AG08395 (cell line): ENCODE measurements at regions not wholly inside any gene's neighbourhood (a gene's known extent, or its start where the extent isn't known, plus 50 kb on each side); places are given as distances from the start of the nearest gene placed in this dataset.

Experiments
- DNase-seq: peaks from one replicate; pipeline ENCODE4 v3.0.0; 2012; ENCODE audit warnings: mixed read lengths, low spot score

DNA sequence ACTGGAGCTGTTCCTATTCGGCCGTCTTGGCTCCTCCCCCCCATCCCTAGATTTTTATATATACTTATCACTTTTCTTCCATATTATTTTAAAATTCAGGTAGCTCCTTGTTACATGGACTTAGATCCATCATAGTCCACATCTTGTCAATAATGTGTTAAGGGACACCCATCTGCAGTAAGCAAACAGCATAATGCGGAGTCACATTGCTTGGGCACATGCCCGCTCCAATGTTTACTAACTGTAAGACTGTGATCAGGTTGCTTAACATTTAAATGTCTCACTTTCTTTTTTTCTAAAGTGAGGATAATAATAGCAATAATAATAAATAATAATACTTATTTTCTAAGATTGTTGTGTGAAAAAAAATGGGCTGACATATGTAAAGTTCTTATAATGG is 303.2 kb upstream of the SOX14 start:
- DNase-seq: no peak

GRCh38 chr3:137463131-137463530 is 301.0 kb upstream of the SOX14 start:
- no peak for DNase-seq

DNA sequence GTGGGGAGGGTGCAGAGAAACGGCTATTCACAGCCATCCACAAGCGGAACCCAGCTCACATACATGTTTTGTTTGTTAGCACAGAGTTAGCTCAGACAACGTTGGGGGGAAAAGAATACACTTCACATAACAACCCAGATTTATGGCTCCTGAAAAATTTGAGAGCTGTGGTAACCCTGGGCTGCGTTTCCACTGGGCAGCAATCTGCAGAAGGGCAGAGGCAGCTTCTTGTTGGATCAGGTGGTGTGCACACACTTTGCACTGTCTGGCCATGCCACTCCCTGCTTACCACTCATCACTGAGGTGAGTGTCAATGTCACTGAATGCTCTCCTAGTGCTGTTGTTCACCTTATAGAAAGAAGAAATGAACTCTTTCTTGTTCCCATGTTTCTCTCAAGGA is 299.8 kb upstream of the SOX14 start:
- DNase-seq: no peak

DNA sequence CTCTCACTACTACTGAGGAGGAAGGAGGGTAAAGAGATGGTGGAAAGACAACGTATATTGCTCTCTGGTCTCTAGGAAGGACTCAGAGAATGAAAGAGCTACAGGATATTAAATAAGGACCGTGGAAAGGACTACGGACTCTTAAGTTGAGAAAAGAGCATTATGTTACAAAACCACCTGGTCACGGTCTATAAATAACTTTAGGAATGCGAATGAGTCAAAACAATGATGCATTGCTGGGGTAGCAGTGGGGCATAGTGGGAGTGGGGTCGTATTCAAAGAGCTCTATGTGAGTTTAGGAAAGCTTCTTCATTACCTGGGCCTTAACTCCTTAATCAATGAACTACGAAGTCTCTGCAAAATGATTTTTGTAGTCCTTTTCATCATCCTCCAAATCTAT is 295.7 kb upstream of the SOX14 start:
- no peak for DNase-seq

DNA sequence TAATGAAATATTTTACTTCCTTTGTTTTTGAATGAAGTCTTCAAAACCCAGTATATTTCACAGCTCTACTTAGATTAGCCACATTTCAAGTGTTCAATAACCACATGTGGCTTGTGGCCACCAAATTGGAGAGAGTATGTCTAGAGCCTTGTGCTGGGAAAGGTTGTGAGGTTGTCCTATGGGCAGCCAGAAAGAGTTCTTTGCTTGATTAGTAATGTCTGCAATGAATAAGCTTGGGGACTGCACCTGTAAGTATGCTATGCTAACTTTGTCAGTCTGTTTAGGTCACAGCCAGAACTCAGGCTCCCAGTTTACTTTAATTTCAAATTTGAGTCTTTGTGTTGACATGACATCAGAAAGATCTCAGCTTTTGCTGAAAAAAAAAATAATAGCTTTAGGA is 294.9 kb upstream of the SOX14 start:
- DNase-seq: no peak

DNA sequence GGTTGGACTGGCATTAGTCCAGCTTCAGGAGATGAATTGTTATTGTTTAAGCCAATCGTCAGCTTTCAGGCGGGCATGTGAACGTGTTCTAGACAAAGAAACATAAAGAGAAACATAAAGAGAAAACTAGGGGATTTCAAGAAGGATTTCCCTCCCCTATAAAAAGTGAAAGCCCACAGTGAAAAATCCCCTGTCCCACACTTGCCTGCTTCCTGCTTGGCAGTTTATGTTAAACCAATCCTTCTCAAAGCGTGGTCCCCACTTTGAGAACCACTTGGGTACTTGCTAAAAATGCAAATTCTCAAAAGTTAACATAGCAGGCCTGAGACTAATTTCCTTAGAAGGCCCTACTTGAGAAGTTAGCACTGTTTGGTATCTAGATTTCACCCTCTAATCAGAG is 293.0 kb upstream of the SOX14 start:
- no peak for DNase-seq

GRCh38 chr3:137471558-137472204 is 292.4 kb upstream of the SOX14 start:
- DNase-seq: no peak

GRCh38 chr3:137477614-137478013 is 286.5 kb upstream of the SOX14 start:
- no peak for DNase-seq

DNA sequence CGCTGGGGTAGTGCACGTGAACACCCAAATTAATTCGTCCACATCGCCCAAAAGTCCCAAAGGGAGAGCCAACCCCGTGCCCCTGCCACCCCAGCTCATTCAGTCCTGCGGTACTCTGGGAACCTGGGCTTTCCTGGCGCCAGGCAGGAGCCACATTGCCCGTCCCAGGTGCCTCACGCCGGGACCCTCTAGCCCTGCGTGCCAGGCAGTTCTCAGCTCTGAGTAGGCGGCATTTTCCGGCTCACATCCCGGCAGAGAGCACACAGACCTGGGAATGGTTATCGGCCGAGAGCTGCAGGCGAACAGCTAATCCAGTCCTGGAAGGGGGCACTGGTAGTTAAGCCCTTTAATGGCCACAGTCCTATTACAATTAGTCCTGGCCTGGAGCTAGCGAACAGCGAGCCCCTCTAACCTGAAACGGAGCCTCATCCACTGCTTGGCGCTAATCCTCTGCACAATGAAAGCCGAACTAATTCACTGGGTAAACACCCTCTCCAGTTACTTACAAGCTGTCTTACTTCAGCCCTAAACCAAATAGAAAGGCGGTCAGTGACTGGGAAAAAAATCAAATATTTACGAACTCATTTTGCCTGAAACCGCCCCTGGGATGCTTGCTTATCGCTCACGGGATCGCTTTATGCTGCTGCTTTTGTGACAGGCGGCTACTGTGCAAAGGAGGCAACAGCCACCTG is 254.6 kb upstream of the SOX14 start:
- DNase-seq: no peak

- no peak for DNase-seq
These were observed 252.5 kb upstream of the SOX14 start for GRCh38 chr3:137511655-137512054.

DNA sequence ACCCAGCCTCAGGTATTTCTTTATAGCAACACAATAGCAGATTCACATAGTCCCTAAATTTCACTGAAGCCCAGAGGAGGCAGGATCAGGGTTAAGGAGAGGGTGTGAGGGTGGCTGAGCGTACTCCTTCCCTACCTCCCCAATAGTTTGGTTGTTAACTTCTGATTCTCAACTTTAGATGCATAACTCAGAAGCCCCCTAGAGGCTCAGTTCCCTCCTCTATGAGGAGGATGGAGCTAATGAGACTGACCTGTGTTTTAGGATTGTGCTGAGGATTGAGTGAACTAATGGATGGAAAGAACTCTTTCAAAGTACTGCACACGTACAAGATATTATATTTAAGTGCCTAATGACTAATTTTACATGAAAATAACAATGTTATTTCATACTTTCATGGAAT is 249.3 kb upstream of the SOX14 start:
- no peak for DNase-seq

- DNase-seq: no peak
These were observed 244.5 kb upstream of the SOX14 start for GRCh38 chr3:137519602-137520001.

DNA sequence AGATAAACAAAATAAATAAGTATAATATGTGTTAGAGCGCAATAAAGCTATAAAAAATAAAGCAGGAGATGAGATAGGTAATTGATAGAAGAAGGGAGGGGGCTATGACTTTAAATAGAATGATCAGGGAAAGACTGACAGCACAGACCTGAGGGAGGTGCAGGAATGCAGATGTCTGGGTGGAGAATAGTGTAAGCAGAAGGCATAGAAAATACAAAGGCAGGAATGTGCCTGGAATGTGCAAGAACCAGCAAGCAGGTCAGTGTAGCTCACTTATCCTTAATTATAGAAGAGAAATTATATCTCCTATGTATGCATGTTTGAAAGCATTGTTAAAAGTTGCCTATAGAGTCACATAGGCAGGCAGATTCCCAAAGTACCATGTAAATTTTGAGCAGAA is 239.4 kb upstream of the SOX14 start:
- DNase-seq: no peak

DNA sequence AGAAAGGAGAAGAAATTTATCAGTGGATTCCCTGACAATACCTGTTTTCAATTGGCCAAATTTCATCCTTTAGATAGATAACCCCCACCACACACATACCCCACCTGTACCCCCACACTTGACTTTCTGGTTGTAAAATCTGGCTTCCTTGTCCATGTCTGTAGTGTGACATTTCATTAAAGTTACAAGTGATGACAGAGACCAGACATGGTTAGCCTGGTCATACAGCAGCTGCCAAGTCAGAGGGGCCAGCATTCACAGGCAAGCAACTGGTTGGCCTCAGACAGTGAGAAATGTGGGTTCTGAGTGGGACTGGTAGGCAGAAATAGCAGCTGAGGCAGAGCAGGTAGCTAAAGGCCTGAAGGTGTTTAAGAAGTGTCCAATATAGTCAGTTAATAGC is 238.6 kb upstream of the SOX14 start:
- DNase-seq: no peak

DNA sequence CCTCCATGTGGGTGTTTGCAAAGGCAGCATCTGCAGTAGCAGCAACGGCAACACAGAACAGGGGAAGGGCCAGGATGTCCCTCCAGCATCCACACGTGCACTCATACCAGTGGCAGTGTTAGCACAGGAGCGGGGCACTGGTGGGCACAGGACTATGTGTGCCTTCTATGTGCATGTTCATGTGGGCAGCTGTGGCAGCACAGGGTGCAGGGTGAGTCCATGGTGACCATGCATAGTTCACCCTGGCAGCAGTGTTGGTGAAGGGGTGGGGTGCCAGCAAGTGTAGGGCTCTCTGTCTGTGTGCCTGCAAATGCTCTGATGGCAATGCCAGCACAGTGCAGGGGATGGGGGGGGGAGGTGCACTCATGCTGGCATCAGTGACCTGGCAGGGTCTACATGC is 222.1 kb upstream of the SOX14 start:
- no peak for DNase-seq

DNA sequence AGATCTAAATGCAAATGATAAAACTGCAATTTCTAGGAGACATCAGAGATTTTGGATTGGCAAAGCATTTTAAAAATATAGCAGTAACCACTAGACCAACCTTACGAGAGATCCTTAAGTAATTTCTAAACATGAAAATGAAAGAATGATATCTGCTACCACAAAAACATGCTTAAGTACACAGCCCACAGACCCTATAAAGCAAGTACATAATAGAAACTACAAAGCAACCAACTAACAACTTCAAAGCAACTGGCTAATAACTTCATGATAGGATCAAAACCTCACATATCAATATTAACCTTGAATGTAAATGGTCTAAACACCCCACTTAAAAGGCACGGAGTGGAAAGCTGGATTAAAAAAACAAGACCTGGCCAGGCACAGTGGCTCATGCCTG is 209.9 kb upstream of the SOX14 start:
- no peak for DNase-seq

GRCh38 chr3:137568880-137569279 is 195.2 kb upstream of the SOX14 start:
- DNase-seq: no peak

DNA sequence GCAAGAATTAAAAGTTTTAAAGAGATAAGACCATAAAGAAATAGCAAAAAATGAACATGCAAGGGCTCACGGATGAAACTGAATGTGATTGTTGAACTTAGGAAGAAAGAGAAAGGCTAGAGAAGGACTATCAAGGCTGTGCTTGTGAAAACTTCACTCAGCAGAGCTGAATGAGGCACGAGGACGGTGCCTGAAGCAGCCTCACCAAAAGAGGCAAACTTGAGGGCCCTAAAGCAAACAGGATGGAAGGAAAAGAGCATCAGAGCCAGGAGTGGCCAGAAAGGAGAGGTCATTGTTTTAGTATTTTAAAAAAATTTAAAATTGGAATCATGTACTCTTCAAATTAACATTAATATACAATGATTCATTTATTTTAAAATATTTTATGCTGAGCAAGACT is 191.2 kb upstream of the SOX14 start:
- no peak for DNase-seq

DNA sequence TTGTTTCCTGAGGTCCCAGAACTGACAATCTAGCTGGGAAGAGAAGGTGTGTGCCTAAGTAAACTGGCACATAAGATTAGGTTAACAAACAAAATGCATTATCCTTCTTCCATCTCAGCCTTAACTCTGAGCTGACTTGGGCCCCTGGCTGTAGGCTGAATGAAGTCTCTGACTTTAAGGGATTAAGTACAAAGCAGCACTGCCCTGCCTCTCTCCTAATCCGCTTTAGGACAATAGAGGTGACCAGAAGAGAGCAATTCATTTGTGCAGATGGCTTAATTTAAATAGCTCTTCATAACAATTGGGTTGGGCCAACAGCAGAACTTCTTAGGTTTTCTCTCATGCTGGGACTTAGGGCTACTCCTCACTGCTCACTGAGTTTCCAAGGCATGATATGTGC is 181.6 kb upstream of the SOX14 start:
- DNase-seq: no peak

- DNase-seq: no peak
These were observed 180.9 kb upstream of the SOX14 start for GRCh38 chr3:137583256-137583655.

GRCh38 chr3:137588871-137589270 is 175.2 kb upstream of the SOX14 start:
- DNase-seq: no peak

DNA sequence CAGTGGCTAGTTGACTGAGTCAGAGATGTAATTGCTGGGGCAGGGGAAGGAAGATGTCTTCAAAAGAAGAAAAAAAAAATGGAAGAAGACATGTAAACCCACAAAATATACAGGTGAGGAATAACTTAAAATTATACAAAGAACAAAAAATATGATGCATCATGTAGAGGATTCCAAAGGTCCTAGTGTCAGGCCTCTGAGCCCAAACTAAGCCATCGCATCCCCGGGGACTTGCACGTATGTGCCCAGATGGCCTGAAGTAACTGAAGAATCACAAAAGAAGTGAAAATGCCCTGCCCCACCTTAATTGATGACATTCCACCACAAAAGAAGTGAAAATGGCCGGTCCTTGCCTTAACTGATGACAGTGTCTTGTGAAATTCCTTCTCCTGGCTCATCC is 168.7 kb upstream of the SOX14 start:
- DNase-seq: peak; percentile 2

DNA sequence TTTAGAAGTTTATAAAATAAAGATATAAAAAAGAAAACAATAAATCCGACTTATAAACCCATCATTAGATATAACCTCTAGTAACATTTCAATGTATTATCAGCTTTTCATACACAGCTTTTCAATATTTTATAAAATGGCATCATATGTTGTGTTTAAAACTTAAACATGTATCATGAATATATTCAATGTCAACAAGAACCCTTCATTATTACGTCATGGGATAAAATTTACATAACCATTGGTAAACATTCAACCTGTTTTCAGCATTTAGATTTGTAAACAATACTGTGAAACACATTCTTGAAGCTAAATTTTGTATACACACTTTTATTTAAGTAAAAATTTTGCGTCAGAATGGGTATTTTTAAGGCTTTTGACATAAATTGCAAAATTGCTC is 153.4 kb upstream of the SOX14 start:
- no peak for DNase-seq

- DNase-seq: no peak
These were observed 151.8 kb upstream of the SOX14 start for GRCh38 chr3:137612291-137612690.
